HK-2 (cell line): ENCODE measurements at regions not wholly inside any gene's neighbourhood (a gene's known extent, or its start where the extent isn't known, plus 50 kb on each side); places are given as distances from the start of the nearest gene placed in this dataset.

Experiments
- DNase-seq: peaks from one replicate; pipeline ENCODE4 v3.0.0-alpha.2; 2018; ENCODE audit not compliant: unreplicated experiment

DNA sequence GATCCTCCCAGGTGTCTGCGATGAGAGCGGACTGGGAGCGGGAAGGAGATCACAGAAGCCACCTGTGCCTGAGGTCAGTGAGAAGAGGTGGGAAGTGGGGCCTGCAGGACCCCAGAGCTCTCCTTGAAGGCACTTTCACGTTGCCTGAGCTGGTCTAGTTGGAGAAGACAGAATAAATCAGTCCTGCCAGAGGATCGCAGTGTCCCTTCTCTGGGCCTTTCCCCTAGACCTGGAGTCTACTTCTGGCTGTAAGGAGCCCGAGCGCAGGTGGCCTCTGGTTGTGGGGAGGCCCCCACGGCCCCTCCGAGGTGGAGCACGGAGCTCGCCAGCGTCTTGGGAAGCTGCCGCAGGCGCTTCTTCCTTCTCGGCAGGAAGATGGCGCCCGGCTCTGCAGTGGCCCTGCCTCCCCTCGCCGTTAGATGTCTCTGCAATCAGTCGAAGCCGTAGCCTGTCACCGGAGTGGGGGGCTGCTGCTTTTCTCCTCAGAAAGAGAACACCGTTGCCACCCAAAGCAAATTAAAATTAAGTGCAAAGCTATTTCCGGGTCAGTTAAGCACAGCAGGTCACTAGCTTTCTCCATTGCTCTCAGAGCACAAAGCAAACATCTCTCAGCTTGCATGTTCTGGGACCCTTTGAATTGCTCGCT lies 212.0 kb upstream of the MYT1L start:
- DNase-seq: no peak

DNA sequence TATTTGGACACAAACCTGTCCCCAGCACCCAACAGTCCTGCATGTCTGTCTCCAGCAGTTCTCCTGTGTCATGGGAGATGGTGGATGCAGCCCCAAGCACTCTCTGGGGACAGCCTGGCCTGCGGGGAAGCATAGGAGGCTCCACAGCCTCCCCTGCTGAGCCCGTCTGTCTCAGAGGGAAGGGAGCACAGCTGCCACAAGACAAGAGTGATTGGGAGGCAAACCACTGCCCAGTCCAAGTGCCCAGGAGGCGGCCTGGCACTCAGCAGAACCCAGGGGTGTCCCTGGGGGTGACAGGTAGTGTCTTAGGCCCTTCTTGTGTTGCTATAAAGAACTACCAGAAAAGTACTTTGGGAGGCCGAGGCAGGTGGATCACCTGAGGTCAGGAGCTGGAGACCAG lies 211.2 kb upstream of the MYT1L start:
- DNase-seq: no peak

DNA sequence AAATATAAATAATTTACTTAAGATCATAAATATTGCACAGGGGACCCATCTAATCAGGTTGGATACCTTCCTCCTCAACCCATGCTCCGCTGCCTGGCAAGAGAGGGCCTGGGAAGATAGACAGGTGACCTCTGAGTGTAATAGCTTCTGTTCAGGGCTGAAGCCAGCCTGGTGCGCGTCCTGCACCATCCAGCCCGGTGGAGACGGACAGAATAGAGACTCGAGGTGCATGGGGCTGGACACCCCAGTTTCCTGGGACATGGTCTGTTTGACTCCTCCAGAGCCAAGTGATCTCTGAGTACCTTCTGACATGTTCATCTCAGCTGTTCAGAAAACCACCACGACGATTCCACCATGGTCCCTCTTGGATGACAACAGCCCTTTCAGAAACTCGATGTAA lies 209.3 kb upstream of the MYT1L start:
- no peak for DNase-seq

GRCh38 chr2:2536416-2537056 lies 205.5 kb upstream of the MYT1L start:
- DNase-seq: no peak

DNA sequence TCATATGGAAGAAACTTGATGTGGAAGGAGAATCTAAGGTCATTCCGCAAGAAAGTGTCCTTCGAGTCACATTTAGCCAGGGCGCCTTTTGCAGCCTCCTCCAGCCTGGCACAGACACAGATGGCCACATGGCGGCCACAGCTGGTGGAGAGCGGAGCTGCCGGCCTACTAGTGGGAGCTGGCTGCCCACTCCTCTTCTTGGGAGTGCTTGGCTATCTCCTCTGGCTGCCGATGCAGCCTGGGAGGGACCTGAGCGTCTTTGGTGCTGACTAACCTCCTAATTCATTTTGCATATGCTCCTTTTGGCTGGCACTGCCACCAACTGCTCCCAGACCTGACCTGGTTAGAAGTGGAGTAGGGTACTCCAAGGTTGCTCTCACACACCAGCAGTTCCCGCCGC lies 199.3 kb upstream of the MYT1L start:
- DNase-seq: no peak

DNA sequence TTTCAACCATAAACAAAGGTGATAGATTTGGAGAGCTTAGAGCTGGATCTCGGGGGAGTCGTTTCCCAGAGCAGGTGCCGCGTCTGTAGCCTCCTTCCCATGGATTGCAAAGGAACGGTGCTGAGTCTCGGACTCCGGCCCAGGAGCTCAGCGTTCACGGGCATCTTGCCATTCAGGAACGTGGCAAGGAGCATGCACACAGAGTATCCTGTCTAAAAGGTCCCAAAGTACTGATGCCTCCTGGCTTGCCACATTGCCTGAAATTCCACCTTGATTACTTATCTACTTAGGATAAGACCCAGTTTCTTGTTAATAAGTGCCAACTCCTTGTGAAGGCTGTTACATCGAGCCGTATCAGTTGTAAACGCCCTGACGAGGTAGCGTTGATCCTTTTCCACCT lies 197.8 kb upstream of the MYT1L start:
- DNase-seq: no peak

DNA sequence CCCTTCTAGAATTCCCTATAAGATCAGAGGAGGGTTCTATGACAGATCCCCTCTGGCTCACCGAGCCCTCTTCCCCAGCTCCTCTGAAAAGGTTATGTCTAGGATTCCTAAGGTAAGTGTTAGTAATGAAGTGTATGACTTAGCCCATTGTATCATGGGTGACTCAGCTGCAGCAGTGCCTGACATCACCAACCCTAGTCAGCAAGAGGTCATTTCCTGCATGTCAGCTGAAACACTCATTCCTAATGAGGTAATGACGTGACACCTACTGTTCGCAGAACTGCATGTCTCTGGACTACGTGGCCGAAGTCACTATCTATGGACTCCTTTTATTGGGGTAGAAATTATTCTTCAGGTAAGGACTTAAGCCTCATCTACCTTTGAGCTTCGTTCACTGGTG lies 196.1 kb upstream of the MYT1L start:
- no peak for DNase-seq

- DNase-seq: no peak
Measured at GRCh38 chr2:2524348-2524941, 193.4 kb upstream of the MYT1L start.

GRCh38 chr2:2523461-2524347 lies 192.6 kb upstream of the MYT1L start:
- no peak for DNase-seq

- DNase-seq: no peak
Measured at GRCh38 chr2:2520401-2520811, 189.3 kb upstream of the MYT1L start.

DNA sequence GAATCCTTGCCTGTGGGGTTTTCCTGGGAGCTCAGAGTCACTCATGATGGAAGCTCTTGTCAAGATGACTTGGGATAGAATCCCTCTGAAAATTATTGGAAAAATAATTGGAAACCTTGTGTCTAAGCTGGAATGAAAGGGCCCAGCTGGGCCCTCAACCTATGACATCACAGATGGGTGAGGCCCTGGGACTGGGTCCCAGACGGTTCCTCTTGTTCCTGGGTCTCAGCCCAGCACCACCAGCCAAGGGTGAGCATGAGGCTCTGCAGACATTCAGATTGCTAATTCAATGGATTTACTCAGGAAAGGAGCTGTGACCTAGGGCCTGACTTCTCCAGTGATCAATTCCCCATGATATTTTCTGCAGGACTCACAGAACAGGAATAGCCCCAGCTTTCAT lies 188.3 kb upstream of the MYT1L start:
- no peak for DNase-seq

DNA sequence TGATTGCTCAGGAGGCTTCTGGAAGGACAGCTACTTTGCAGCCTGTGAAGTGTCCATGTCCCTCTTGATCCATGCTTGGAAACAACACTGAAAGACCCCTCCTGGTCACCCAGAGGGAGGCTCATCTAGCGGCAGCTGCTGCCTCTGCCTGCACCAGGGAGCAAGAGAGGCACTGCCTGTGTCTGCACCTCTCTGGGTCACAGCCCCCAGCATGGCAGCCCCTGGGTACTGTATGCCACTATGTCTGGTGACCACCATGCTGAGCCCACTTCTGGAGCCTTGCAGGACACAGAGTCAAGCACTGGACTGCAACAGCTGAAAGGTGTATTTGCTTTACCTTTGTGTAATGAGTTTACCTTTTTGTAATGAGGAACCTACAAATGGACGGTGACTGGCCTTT lies 186.3 kb upstream of the MYT1L start:
- DNase-seq: no peak

GRCh38 chr2:2516386-2516785 lies 185.3 kb upstream of the MYT1L start:
- no peak for DNase-seq

DNA sequence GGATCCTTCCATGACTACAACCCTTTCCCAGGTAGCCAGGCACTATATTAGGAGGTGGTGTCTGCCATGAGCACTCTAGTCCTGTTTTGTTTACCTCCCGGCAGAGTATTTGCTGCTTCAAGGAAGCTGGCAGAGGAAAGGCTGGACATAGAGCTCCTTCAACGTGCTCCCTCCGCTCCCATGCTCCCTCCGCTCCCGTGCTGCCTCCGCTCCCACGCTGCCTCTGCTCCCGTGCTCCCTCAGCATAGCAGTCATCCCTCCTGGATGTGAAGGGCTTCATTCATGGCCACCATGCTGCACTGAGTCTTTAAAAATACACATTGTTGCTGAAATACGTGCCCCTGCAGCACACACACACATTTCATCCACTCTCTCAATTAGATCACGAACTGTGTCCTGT lies 181.9 kb upstream of the MYT1L start:
- no peak for DNase-seq

- no peak for DNase-seq
Measured at GRCh38 chr2:2507417-2507997, 176.4 kb upstream of the MYT1L start.

- no peak for DNase-seq
Measured at GRCh38 chr2:2506536-2506935, 175.5 kb upstream of the MYT1L start.

DNA sequence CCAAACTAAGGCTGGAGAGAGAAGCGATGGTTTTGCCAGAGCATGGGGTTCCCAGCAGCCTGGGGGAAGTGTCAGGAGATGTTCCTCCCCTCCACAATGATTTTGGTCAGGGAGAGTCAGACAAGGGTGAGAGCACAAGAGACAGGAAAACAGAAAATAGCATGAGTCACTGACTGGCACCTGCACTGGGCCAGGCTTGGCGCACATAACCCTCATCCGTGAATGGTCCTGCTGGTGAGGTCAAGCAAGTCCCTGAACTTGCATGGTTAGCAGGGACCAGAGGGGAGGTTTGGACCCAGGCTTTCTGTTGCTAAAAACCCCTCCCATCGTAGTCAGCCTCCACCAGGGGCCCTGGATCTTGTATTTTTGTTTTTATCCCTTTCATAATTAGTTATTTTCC lies 174.5 kb upstream of the MYT1L start:
- no peak for DNase-seq

DNA sequence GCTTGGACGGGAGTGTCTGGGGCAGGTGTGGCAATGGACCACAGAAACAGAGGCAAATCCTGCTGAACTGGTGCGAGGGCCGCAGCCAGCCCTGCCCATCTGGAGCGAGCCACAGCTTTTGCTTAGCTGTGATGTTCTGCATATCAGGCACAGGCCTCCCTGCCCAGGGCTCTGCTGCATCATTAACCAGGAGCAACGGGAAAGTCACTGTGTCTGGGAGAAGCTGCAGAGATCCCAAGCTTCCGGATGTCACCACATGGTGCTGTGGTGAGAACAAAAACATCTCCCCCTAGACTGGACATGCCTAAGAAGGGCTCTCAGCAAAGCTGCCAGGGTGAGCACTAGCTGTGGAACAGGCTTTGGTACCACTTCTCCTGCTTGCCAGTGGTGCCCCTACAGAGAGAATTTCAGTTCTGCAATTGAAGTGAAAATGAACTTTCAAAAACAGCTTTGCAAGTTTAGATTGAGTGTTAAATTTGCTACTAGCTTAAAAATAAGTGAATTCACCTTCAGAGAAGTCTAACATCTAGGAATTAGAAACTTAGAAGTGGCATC lies 172.9 kb upstream of the MYT1L start:
- DNase-seq: no peak

GRCh38 chr2:2502201-2502549 lies 171.1 kb upstream of the MYT1L start:
- DNase-seq: no peak

GRCh38 chr2:2501454-2502200 lies 170.6 kb upstream of the MYT1L start:
- DNase-seq: no peak

DNA sequence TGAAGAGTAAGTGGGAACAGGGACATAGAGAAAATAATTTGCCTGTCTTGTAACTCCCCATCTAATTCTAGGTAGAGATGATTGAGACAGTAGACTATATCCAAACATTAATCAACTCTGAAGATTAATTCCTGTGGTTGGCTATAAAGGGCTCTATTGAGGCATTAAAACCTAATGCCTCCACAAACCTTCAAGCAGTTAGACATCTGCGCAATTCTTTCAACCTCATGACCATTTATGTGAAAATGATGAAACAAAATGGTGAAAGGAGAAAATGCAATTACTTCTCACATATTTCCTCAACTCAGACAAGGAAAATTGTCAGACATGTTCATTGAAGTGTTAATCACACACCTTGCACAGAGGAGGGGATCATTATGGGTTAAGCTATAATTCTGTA lies 164.5 kb upstream of the MYT1L start:
- DNase-seq: no peak
